WERI-Rb-1 (cell line): ENCODE measurements at regions not wholly inside any gene's neighbourhood (a gene's known extent, or its start where the extent isn't known, plus 50 kb on each side); places are given as distances from the start of the nearest gene placed in this dataset.

Experiments used
- DNase-seq: peaks from one replicate; pipeline ENCODE4 v3.0.0-alpha.2; 2020
- H3K27ac ChIP-seq: fragments of 250-450 bp; sonication (Bioruptor Pico); 2 replicates; pipeline ENCODE4 v1.5.1; 2020; ENCODE audit warnings: mild to moderate bottlenecking, moderate library complexity
- H3K27me3 ChIP-seq: fragments of 250-450 bp; sonication (Bioruptor Pico); 2 replicates; pipeline ENCODE4 v1.5.1; 2021; ENCODE audit warnings: mild to moderate bottlenecking, low read depth, moderate library complexity; ENCODE audit not compliant: insufficient read depth, severe bottlenecking
- H3K36me3 ChIP-seq: fragments of 250-450 bp; sonication (Bioruptor Pico); 2 replicates; pipeline ENCODE4 v1.5.1; 2020; ENCODE audit warnings: mild to moderate bottlenecking, moderate library complexity
- H3K4me3 ChIP-seq: 2 replicates; pipeline ENCODE4 v1.5.1; 2011; ENCODE audit warnings: low read depth, mild to moderate bottlenecking, control low read depth, low read length
- H3K9me3 ChIP-seq: fragments of 250-450 bp; sonication (Bioruptor Pico); 2 replicates; pipeline ENCODE4 v1.5.1; 2021; ENCODE audit warnings: mild to moderate bottlenecking, moderate library complexity; ENCODE audit not compliant: severe bottlenecking
- CTCF ChIP-seq: IDR thresholded peaks from 2 replicates; pipeline ENCODE4 v1.5.1; 2011; ENCODE audit warnings: low read depth, mild to moderate bottlenecking, control low read depth, inconsistent platforms, low read length

DNA sequence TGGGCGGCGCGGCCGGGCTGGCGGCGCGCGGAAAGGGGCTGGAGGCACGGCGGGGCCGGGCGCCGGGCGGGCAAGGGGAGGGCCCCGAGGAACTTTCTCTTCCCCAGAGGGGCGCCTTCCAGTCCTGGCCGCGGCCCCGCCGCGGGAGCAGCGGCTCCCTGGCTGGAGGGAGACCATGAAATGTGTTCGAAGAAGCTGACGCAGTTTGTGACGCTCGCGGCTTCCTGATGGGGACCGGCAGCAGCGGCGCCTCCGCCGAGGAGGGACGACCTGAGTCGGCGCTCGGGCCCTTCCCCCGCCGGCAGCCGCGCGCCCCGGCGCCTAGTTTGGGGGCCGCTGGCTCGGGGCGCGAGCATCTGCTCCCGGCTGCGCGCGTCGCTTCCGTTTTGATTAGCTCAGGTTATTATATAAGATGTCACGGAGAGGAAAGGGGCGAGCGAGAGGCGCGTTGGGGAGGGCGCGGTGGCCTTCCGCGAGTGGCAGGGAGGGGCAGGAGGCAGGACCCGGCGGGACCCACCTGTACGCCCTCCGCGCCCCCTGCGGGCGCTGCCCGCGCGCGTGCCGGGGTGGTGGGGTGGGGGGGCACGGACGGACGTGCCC lies 57.1 kb upstream of the PCGF5 start:
- H3K9me3 ChIP-seq, result no peaks in the 10 kb centered on the region
- peak overlapping the region; percentile 62 for H3K4me3 ChIP-seq
- peak; percentile 20; the same call in 1 of the 2 replicates for TF ChIP-seq CTCF
- H3K36me3 ChIP-seq, result no peaks in the 10 kb centered on the region
- no peaks in the 10 kb centered on the region for H3K27me3 ChIP-seq
- DNase-seq, result peak; percentile 49
- peak overlapping the region; percentile 59 for H3K27ac ChIP-seq

DNA sequence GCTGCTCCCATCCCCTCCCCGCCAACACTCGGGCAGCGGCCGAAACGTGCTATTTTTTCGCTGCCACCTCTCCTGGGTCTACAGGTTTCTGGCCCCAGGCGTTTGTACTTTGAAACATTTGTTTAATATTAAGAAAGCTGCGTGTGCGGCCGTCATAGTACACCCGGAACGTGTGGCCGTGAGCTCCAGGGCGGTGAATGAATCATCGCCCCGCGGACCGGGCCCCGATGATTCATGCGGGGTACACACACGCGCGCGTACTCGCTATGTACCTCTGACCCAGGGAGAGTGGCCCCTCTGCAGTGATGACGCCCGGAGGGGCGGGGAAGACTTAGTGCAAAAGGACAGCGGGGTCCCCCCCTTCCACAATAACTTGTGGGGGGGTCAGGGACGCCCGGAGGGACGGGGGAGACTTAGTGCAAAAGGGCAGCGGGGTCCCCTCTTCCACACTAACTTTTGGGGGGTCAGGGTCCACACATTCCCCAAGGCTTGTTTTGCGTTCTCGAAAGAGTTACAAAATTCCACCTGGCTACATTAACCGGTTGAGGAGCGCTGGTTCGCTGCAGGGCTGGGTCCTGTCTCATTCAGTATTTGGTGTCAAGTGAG lies 56.5 kb upstream of the PCGF5 start:
- Histone ChIP-seq H3K27me3 (no peaks in the 10 kb centered on the region), H3K27ac (no peak overlapping the region), H3K4me3 (peak overlapping the region; percentile 62), H3K36me3 (no peaks in the 10 kb centered on the region), H3K9me3 (no peaks in the 10 kb centered on the region)
- peak; percentile 19 for DNase-seq
- TF ChIP-seq CTCF, result no peak

- Histone ChIP-seq H3K4me3 (no peak overlapping the region), H3K27me3 (no peaks in the 10 kb centered on the region), H3K27ac (no peak overlapping the region), H3K9me3 (no peaks in the 10 kb centered on the region), H3K36me3 (no peaks in the 10 kb centered on the region)
- no peak for TF ChIP-seq CTCF
- DNase-seq, result no peak
These were observed 55.9 kb upstream of the PCGF5 start for GRCh38 chr10:91164520-91165065.

GRCh38 chr10:91167406-91167805 lies 53.1 kb upstream of the PCGF5 start:
- H3K36me3 ChIP-seq, result no peaks in the 10 kb centered on the region
- DNase-seq, result no peak
- H3K27me3 ChIP-seq, result no peaks in the 10 kb centered on the region

GRCh38 chr10:91170418-91170817 lies 50.0 kb upstream of the PCGF5 start:
- Histone ChIP-seq H3K4me3 (no peak overlapping the region), H3K9me3 (no peaks in the 10 kb centered on the region), H3K27ac (no peak overlapping the region), H3K36me3 (no peaks in the 10 kb centered on the region), H3K27me3 (no peaks in the 10 kb centered on the region)
- no peak for TF ChIP-seq CTCF
- no peak for DNase-seq

More at GRCh38 chr10:91167406-91167805, 53.1 kb upstream of the PCGF5 start:
- no peak overlapping the region for H3K27ac ChIP-seq
- no peaks in the 10 kb centered on the region for H3K9me3 ChIP-seq
- H3K4me3 ChIP-seq, result no peak overlapping the region
- TF ChIP-seq CTCF, result no peak
